CD14-positive monocyte (primary cell): ENCODE measurements at regions not wholly inside any gene's neighbourhood (a gene's known extent, or its start where the extent isn't known, plus 50 kb on each side); places are given as distances from the start of the nearest gene placed in this dataset.
"Not testable (repeated sequence)": the region's sequence is repeated elsewhere in the genome, so short reads cannot be mapped to it uniquely, and the experiment has no call there.

Experiments used
- DNase-seq, 3 donors: peaks; one replicate each; pipeline ENCODE4 v3.0.0-alpha.2; 2011 to 2022
- H2AFZ ChIP-seq: 2 replicates; pipeline ENCODE4 v1.6.0; 2012; ENCODE audit warnings: mild to moderate bottlenecking, low read depth, low read length, inconsistent platforms; ENCODE audit not compliant: insufficient read depth, poor library complexity, severe bottlenecking
- H3K27ac ChIP-seq, 2 donors: 1 replicate in 1 of 2; 2 replicates in 1 of 2; pipeline ENCODE4 v1.5.1; 2012 to 2013; ENCODE audit warnings: low read length in 2 of 2, control low read depth in 1 of 2, inconsistent platforms in 1 of 2, low read depth in 1 of 2, mild to moderate bottlenecking in 1 of 2
- H3K27me3 ChIP-seq, 2 donors: one replicate each; pipeline versions ENCODE4 v1.6.0 to v1.6.1; 2011 to 2013; ENCODE audit warnings: low read length in 2 of 2; ENCODE audit not compliant: control insufficient read depth in 2 of 2, insufficient read depth in 2 of 2
- H3K36me3 ChIP-seq, 2 donors: replicated peaks in 1 of 2; 1 replicate in 1 of 2; 2 replicates in 1 of 2; pipeline versions ENCODE4 v1.5.1 to v1.6.1; 2012 to 2013; ENCODE audit warnings: low read length in 2 of 2, control low read depth in 1 of 2, inconsistent platforms in 1 of 2, mild to moderate bottlenecking in 1 of 2; ENCODE audit not compliant: insufficient read depth in 2 of 2, control insufficient read depth in 1 of 2
- H3K4me1 ChIP-seq, 2 donors: 1 replicate in 1 of 2; 2 replicates in 1 of 2; pipeline versions ENCODE4 v1.5.1 to v1.6.1; 2012 to 2013; ENCODE audit warnings: low read length in 2 of 2, control low read depth in 1 of 2, inconsistent platforms in 1 of 2, mild to moderate bottlenecking in 1 of 2, moderate library complexity in 1 of 2; ENCODE audit not compliant: insufficient read depth in 2 of 2, control insufficient read depth in 1 of 2
- H3K4me2 ChIP-seq: replicated peaks from 2 replicates; pipeline ENCODE3; 2012; ENCODE audit warnings: low read length, moderate library complexity, mild to moderate bottlenecking; ENCODE audit not compliant: poor library complexity, severe bottlenecking; ENCODE audit errors: extremely low read depth
- H3K4me3 ChIP-seq, 3 experiments: fragments of 200-600 bp in 1 of 3; sonication (generic) in 1 of 3; replicated peaks in 1 of 3; 1 replicate in 2 of 3; 2 replicates in 1 of 3; pipeline ENCODE4 v1.5.1; 2011 to 2013; ENCODE audit warnings: low read length in 3 of 3, mild to moderate bottlenecking in 3 of 3, control low read depth in 2 of 3, low read depth in 2 of 3, inconsistent platforms in 1 of 3, moderate library complexity in 1 of 3
- H3K79me2 ChIP-seq: 2 replicates; pipeline ENCODE4 v1.6.0; 2012; ENCODE audit warnings: mild to moderate bottlenecking, control low read depth, inconsistent platforms, low read length, moderate library complexity; ENCODE audit not compliant: insufficient read depth
- H3K9ac ChIP-seq: 2 replicates; pipeline ENCODE4 v1.6.0; 2017; ENCODE audit warnings: low read length, mild to moderate bottlenecking; ENCODE audit not compliant: insufficient read depth, poor library complexity, severe bottlenecking
- H3K9me3 ChIP-seq, 2 donors: replicated peaks in 1 of 2; 1 replicate in 1 of 2; 2 replicates in 1 of 2; pipeline versions ENCODE4 v1.5.1 to v1.6.1; 2012 to 2013; ENCODE audit warnings: low read length in 2 of 2, control low read depth in 1 of 2; ENCODE audit not compliant: control insufficient read depth in 1 of 2, insufficient read depth in 1 of 2
- H4K20me1 ChIP-seq: 2 replicates; pipeline ENCODE4 v1.6.0; 2012; ENCODE audit warnings: mild to moderate bottlenecking, low read length, control low read depth, moderate library complexity; ENCODE audit not compliant: insufficient read depth
- H3K27ac Mint-ChIP-seq, 7 donors: one replicate each; pipeline ENCODE4 v1.8.0; 2020; ENCODE audit warnings: mild to moderate bottlenecking in 7 of 7, mixed read lengths in 7 of 7, moderate library complexity in 6 of 7, inconsistent platforms in 2 of 7
- H3K27me3 Mint-ChIP-seq, 3 donors: one replicate each; pipeline ENCODE4 v1.8.0; 2021 to 2022; ENCODE audit warnings: low read depth in 3 of 3, mild to moderate bottlenecking in 3 of 3, mixed read lengths in 3 of 3, moderate library complexity in 3 of 3, inconsistent platforms in 1 of 3
- H3K36me3 Mint-ChIP-seq, 2 donors: one replicate each; pipeline ENCODE4 v1.8.0; 2020; ENCODE audit warnings: mixed read lengths in 2 of 2, inconsistent platforms in 1 of 2, mild to moderate bottlenecking in 1 of 2
- H3K4me1 Mint-ChIP-seq: one replicate; pipeline ENCODE4 v1.8.0; 2020; ENCODE audit warnings: mild to moderate bottlenecking, mixed read lengths
- H3K4me3 Mint-ChIP-seq, 2 donors: one replicate each; pipeline ENCODE4 v1.8.0; 2020; ENCODE audit warnings: mild to moderate bottlenecking in 2 of 2, mixed read lengths in 2 of 2, moderate library complexity in 1 of 2
- H3K9me3 Mint-ChIP-seq, 7 donors: one replicate each; pipeline ENCODE4 v1.8.0; 2020 to 2022; ENCODE audit warnings: mixed read lengths in 7 of 7, mild to moderate bottlenecking in 6 of 7, moderate library complexity in 6 of 7, inconsistent platforms in 2 of 7
- WGBS: methylation state at CpG from one replicate; pipeline ENCODE4 v1.1.5; 2013; ENCODE audit warnings: missing lambda C conversion rate; ENCODE audit not compliant: insufficient coverage; 5-methylcytosine and 5-hydroxymethylcytosine counted together
- intact Hi-C, 2 donors: fragments of 100-400 bp; cut with micrococcal nuclease; formaldehyde crosslinking; loops; one replicate each; pipeline versions ENCODE4 v1.15.0 to v1.15.1; 2023

DNA sequence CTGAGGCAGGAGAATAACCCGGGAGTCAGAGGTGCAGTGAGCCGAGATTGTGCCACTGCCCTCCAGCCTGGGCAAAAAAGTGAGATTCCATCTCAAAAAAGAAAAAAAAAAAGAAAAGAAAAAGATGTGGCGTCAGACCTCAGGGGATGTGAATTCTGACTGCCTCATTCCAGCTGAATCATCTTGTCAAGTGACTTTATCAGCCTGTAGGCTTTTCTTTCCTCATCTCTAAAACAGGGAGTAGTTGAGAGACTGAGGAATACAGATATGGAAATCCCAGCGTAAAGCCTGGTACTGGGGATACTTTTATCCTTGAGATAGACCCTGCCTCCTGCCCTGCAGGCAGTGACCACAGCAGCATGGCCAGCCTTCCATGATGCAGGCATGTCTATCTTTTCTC lies 74.1 kb downstream of the PPIAL4C start:
- not testable (repeated sequence) for H3K36me3 Mint-ChIP-seq

DNA sequence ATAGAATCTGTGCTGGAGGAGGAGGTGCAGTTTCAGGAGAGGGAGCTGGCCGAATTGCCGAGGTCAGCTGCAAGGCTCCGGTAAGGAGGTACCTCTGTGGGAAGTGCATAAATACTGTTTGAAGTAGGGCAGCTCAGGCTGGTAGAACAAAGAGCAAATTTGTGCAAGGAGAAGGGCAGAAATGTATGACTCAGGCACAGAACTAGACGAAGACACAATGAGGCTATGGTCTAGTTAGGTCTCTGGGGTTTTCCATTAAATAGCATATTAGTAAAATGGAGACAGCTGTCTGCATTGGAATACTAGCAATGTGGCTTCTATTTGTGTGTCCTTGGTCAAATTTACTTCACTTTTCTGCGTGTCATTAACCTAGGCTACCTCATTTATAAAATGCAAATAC lies 74.5 kb downstream of the PPIAL4C start:
- H3K79me2 ChIP-seq, H3K9ac ChIP-seq, H3K4me3 Mint-ChIP-seq, H3K27ac Mint-ChIP-seq, DNase-seq, H3K4me3 ChIP-seq, H3K9me3 Mint-ChIP-seq, H3K27ac ChIP-seq, H3K36me3 Mint-ChIP-seq, H4K20me1 ChIP-seq, H3K27me3 Mint-ChIP-seq, H3K36me3 ChIP-seq, H3K4me2 ChIP-seq, H2AFZ ChIP-seq, H3K9me3 ChIP-seq, H3K27me3 ChIP-seq, intact Hi-C loops, H3K4me1 ChIP-seq, H3K4me1 Mint-ChIP-seq: not testable (repeated sequence)
- WGBS = 100% methylated on average over 1 of the region's 5 CpGs

More for the DNA sequence above, 74.1 kb downstream of the PPIAL4C start:
- H3K9ac ChIP-seq, H3K36me3 ChIP-seq, H3K79me2 ChIP-seq, intact Hi-C loops, H3K4me3 Mint-ChIP-seq, H3K4me1 ChIP-seq, H3K9me3 Mint-ChIP-seq, H3K27ac ChIP-seq, H2AFZ ChIP-seq, H3K27ac Mint-ChIP-seq, H3K4me2 ChIP-seq, H3K9me3 ChIP-seq, H3K4me3 ChIP-seq, H4K20me1 ChIP-seq, H3K27me3 ChIP-seq, H3K27me3 Mint-ChIP-seq, DNase-seq, H3K4me1 Mint-ChIP-seq: not testable (repeated sequence)
- WGBS = no CpG with 5 or more reads among the region's 4 CpGs

DNA sequence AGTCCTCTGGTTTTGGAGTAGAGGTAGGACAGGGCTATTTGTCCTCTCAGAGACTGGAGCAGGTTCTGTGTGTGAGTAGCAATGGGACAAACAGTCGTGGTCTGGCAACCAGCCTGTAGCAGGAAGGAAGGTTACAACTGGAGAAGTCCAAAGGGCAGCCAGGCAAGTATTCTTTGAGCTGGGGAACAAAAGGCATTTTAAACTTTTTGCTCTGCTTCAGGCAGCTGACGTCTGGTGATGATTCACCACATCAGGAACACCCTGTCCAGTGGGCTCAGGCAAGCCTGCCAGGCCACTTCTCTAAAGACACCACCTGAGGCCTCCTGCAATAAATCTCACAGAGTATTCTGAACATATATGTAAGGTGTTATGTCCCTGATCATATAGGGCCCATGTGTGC lies 81.0 kb downstream of the PPIAL4C start:
- H3K9ac ChIP-seq, H3K9me3 ChIP-seq, intact Hi-C loops, H3K4me3 Mint-ChIP-seq, H3K4me1 ChIP-seq, H2AFZ ChIP-seq, H4K20me1 ChIP-seq, H3K9me3 Mint-ChIP-seq, H3K4me2 ChIP-seq, H3K36me3 ChIP-seq, H3K4me1 Mint-ChIP-seq, H3K36me3 Mint-ChIP-seq, H3K27ac ChIP-seq, H3K79me2 ChIP-seq, H3K27ac Mint-ChIP-seq, H3K4me3 ChIP-seq, H3K27me3 Mint-ChIP-seq, H3K27me3 ChIP-seq: not testable (repeated sequence)
- peak in 2 of 3 donors; percentile 2 to 38 for DNase-seq
- no CpG with 5 or more reads among the region's 2 CpGs for WGBS

DNA sequence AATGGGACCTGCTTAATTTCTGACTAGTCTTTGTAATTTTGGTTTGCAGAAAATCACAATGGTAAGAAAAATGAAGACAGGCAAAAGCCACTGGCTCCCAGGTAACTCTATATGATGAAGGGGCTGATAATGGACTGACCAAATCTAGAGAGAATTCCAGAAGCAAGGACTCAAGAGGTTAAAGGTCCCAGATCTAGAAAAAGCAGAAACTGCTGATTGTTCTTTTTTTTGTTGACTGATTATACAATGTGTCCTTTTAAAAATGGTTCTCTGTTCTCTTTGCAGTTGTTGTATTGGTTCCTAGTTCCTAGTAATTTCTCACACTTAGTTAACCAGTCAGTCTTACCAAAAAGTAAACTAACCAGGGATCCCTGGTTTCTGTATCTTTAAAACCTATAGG lies 81.4 kb downstream of the PPIAL4C start:
- H3K4me2 ChIP-seq, H3K79me2 ChIP-seq, H3K27ac ChIP-seq, H3K36me3 ChIP-seq, H3K27me3 ChIP-seq, H2AFZ ChIP-seq, DNase-seq, H3K9ac ChIP-seq, intact Hi-C loops, H4K20me1 ChIP-seq, H3K9me3 ChIP-seq, H3K9me3 Mint-ChIP-seq, H3K27me3 Mint-ChIP-seq, H3K4me3 Mint-ChIP-seq, H3K4me1 ChIP-seq, H3K27ac Mint-ChIP-seq, H3K4me1 Mint-ChIP-seq, H3K36me3 Mint-ChIP-seq, H3K4me3 ChIP-seq: not testable (repeated sequence)

DNA sequence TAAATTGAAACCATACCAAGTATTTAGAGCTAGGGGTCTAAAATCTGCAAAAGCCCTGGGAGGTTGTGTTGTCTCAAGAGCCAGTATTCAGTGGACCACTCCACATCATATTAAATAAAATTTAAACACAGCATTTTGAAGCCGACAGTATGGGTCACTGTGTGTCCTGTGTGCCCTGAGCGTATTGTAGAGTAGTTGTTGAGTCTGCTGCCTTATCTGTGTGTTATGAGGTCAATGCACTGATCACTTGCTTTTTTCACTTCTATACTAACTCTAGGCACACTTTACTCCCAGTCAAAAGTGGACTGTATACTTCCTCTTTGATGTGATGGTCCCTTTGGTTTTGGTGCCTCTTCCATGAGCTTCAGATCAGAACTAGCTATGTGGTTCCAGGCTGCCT lies 81.9 kb downstream of the PPIAL4C start:
- H4K20me1 ChIP-seq, H3K79me2 ChIP-seq: not testable (repeated sequence)

More for the DNA sequence above, 81.9 kb downstream of the PPIAL4C start:
- H3K27ac ChIP-seq, H3K27me3 ChIP-seq, H2AFZ ChIP-seq, H3K4me3 Mint-ChIP-seq, H3K4me2 ChIP-seq, H3K36me3 Mint-ChIP-seq, H3K27me3 Mint-ChIP-seq, H3K4me1 ChIP-seq, DNase-seq, H3K27ac Mint-ChIP-seq, H3K4me3 ChIP-seq, H3K9me3 Mint-ChIP-seq, H3K4me1 Mint-ChIP-seq, H3K9ac ChIP-seq, H3K36me3 ChIP-seq, intact Hi-C loops, H3K9me3 ChIP-seq: not testable (repeated sequence)
- WGBS = no CpG with 5 or more reads among the region's 2 CpGs
